RKO (cell line): ENCODE measurements at regions not wholly inside any gene's neighbourhood (a gene's known extent, or its start where the extent isn't known, plus 50 kb on each side); places are given as distances from the start of the nearest gene placed in this dataset.
"Not testable (repeated sequence)": the region's sequence is repeated elsewhere in the genome, so short reads cannot be mapped to it uniquely, and the experiment has no call there.

Experiments used
- DNase-seq: peaks from one replicate; pipeline ENCODE4 v3.0.0-alpha.2; 2016; ENCODE audit warnings: low spot score

DNA sequence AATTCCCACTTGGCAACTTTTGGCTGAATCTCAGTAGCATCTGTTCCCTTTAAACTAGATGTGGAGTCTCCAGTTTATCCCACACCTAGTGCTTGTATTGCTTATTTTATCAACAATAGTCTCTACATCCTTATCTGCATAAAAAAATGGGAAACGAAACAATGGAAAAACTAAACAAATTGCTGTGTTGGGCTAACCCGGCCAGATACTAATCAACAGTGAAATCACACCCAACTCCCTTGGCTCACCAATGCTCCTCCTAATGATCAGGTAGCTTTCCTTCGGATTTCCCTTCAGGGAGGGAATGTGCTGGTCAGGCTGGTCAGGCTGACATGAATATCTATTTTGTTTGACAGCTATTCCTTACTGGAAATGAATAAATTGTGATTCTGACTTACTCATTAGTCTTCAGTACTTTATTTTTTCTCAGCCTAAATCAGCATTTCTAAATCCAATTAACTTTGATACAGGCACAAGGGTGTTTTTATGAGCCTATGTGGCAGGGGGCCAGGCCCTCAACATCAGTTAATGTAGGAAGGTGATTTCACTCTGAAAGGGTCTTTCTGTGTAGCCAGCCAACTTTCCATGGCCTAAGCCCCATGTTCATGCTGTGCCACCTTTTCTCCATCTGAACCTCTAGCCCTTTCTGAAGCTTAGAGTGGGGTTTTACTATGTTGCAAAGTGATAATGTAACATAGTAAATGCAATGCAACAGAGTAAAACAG, 170.5 kb upstream of the NPSR1 start:
- DNase-seq = no peak

DNA sequence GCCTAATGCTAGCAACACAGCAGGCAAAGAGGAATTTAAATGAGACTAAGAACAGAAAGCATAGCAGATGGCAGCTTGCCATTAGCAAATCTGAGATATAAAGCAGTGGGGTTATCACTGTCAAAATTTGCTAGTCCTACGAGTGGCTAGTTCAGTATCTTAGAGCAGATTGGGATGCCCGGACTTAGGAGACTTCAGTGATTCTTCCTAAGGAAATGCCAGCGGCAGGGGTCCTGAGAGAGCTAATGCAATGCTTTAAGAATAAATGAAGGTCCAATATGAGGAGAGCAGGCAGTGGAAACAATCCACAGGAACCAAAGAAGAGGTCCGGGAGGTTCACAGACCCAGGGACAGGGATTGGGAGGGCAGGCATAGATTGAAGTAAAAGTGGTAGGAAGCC, 169.3 kb upstream of the NPSR1 start:
- no peak for DNase-seq

DNA sequence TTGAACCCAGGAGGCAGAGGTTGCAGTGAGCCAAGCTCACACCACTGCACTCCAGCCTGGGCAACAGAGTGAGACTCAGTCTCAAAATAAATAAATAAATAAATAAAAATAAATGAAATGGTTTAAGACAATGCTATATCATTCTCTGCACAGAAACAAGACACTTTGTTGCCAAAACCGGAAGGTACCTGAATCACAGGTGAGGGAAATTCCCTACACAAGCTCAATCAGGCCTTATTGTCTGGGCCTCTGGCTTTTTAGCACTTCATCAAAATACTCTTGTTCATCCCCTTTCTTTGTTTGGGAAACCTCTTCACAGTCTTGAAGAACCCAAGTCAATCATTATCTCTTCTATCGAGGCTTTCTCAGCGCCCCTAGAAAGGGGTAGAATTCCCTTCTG, 166.1 kb upstream of the NPSR1 start:
- DNase-seq = no peak

DNA sequence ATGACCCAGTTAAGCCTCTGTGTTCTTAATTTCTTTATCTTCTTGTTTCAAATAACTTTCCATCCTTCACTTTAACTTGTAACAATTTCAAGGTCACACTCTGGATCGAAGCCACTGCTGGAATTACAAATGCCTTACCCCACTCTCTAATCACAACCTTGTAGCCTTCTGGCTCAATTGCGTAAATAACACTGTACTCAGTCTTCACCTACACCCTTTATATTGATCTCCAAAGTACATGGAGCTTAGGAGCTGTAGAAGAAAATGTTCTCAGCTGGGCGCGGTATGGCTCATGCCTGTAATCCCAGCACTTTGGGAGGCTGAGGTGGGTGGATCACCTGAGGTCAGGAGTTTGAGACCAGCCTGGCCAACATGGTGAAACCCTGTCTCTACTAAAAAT, 164.3 kb upstream of the NPSR1 start:
- no peak for DNase-seq

DNA sequence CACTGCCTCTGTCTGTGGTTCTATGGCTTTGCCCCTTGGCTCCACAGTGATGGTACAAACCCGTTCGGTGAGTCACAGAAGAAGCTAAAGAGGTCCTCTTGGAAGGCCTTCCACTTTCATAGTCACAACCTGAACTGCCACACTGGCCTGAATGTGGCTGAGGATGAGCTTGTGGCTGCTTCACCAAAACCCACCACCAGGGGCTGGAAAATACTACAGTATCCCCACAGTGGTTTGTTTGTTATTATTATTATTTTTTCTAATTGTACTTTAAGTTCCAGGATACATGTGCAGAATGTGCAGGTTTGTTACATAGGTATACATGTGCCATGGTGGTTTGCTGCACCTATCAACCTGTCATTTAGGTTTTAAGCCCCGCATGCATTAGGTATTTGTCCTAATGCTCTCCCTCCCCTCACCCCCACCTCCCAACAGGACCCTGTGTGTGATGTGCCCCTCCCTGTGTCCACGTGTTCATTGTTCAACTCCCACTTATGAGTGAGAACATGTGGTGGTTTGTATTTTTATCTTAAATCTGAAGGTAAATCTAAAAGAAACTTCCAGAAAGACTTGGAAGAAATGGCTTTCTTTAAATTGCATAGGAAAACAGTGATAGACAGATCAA, 160.8 kb upstream of the NPSR1 start:
- peak; percentile 1 for DNase-seq

DNA sequence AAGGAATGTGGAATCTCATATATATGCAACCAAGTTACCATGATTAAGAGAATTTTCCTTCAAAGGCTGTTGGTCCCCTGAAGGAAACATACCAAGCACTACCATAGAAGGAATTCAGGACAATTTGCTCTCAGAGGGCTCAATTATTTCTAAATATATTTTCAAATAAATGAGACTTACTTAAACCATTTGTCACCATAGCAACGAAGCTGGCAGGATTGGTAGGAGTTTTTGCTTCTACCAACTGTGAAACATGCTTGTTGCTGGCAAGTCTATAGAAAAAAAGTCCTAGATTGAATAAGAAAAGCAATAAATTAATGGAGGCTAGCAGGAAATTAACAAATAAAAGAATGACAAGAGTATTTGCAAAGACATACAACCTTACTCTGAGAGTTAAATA, 156.9 kb upstream of the NPSR1 start:
- no peak for DNase-seq

DNA sequence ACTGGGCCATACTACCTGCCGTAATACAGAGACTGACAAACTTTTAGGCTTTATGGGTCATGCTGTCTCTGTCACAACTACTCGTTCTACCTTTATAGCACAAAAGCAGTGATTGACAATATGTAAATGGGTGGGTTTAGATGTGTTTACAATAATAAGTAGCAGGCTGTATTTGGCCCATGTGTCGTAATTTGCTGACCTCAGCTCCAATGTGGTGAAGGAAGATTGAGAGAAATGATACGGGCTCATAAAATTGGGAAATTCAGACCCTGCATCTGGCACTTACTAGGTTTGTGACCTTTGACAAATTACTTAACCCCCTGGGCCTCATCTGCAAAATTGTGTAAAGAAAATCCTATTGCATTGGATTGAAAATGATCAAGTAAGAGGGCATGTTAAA, 150.8 kb upstream of the NPSR1 start:
- no peak for DNase-seq

DNA sequence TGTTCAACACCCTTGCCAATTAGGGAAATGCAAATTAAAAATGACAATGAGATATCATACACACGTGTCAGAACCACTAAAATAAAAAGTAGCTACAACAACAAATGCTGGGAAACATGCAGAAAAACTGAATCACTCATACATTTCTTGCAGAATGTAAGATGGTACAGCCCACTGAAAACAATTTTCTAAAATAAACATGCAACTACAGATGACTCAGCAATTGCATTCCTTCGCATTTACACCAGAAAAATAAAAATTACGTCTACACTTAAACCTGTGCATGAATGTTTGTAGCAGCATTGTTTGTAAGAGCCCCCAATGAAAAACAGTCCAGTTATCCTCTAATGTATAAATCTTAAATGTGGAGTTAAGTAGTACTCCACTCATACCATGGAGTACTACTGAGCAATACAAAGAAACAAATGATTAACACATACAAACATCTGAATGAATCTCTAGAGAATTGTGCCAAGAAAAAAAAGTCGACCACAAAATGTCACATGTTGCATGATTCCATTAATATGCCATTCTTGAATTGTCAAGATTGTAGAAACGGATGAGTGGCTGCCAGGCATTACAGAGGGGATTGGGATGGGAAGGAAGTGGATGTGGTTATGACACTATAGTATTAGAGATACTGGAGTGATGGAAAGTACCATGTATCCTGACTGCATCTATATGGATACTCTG, 134.6 kb upstream of the NPSR1 start:
- no peak for DNase-seq

DNA sequence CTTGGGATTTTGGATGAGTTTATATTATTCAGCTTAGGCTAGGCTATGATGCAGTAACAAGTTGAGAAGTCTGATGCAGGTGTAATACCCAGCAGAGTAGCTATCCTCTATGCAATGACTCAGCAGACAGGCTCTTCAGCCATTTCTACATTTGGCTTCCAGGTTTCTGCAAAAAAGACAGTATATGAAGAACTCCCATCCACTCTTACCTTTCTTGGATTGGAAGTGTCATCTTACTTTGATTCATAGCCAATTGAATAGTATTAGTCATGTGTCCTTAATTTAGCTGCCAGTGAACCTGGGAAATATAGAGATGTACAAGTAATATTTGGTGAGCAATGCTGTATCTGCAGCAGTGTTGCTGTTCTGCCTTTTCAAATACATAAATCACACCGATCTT, 127.8 kb upstream of the NPSR1 start:
- no peak for DNase-seq

DNA sequence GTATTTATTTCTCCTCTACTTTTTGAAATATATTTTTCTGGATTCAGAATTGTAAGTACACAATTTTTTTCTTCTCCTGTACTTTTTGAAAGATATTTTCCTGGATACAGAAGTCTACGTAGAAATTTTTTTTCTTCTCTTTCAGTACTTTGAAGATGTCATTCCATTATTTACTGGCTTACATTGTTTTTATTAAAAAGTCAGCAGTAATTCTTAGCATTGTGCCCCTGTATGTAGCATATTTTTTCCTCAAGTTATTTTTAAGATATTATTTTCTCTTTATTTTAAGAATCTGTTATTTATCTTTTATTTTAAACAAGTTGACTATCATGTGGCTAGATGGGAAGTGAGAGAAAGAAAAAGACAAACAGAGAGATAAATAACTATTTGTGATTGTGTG, 119.0 kb upstream of the NPSR1 start:
- DNase-seq = no peak

DNA sequence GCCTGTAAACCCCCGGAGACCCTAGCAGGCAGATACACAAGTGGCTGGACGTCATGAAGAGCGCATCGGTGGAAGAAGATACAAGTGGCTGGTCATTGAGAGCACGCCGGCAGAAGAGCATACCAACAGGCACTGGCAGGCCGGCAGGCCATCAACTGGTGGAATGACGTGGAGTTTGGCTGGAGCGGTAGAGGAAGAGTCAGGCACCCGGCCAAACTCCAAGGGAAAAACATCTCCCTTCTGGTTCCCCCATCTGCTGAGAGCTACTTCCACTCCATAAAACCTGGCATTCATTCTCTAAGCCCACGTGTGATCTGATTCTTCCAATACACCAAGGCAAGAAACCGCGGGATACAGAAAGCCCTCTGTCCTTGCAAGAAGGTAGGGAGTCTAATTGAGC, 113.4 kb upstream of the NPSR1 start:
- no peak for DNase-seq

DNA sequence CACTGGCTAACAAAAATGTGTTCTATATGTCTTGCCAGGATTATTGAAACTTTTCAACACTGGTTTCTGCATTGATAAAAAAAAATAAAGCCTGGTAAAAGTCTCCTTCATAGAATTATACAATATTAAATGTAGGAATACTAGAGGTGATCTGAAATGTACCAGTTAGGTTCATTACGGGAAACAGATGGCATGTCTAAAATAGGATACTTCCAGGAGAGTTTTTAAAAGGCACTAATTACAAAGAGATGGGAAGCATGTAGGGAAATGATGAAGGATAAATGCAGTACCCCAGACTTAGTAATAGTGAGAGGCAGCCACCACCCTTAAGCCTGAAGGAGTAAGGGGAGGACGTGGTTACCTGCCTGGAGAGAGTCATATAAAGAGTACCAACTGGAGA, 107.0 kb upstream of the NPSR1 start:
- DNase-seq = no peak

DNA sequence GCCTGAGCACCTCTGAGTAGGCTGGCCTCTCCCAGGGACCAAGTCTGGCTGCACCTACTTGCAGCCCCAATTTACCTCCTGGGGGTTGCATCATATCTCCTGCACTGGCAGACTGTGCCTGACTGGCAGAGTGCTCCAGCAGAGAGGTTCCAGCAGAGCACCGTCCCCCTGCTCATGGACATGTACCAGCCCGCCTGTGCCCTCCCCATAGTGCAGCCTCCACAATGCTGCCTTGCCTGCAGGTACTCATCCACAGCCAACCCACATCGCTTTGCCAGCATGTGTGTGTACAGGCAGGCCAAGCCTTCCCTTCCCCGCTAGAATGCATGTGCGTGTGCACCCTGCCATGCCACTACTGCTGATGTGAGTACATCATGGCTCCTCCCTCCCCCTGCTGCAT, 105.5 kb upstream of the NPSR1 start:
- DNase-seq = no peak

DNA sequence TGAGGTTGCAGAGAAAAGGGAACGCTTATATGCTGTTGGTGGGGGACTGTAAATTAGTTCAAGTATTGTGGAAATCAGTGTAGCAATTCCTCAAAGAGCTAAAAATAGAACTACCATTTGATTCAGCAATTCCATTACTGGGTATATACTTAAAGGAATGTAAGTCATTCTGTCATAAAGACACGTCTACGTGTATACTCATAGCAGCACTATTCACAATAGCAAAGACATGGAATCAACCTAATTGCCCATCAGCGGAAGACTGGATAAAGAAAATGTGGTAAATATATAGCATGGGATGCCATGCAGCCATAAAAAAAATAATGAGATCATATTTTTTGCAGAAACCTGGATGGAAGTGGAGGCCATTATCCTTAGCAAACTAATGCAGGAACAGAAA, 100.0 kb upstream of the NPSR1 start:
- DNase-seq = no peak

DNA sequence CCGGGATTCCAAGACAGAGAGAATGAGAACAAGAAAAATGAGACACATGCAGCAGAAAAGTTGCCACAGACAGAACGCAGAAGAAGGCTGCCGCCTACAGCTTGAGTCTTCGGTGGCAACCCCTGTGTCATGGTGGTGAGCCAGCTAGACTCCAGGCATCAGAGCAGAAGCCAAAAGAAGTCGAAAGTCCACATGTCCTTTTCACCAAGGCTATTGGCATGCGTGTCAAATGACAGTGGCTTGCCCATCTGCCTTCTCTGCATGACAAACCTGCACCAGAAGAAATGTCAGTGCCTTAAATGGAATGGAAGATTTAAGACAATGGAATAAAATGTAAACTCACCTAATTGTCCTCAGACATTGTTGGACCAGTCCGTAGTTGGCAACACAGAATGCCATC, 93.9 kb upstream of the NPSR1 start:
- DNase-seq = no peak

DNA sequence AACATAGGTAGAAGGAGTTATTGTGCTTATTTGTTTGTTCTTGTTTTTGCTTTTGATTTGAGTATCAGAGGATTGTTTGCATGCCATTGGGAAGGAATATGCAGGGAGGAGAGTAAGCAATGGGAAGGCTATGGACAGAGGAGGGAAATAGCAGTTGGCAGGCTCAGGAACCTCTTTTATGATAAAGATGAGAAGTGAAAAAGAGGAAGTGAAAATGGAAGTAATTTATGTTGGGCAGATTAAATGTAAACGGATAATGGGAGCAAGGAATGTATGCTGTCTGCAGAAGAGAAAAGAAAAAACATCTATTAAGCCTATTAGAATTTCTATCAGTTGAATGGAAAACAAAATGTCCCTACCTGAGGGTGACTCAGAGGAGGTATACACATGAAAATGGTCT, 90.1 kb upstream of the NPSR1 start:
- no peak for DNase-seq

DNA sequence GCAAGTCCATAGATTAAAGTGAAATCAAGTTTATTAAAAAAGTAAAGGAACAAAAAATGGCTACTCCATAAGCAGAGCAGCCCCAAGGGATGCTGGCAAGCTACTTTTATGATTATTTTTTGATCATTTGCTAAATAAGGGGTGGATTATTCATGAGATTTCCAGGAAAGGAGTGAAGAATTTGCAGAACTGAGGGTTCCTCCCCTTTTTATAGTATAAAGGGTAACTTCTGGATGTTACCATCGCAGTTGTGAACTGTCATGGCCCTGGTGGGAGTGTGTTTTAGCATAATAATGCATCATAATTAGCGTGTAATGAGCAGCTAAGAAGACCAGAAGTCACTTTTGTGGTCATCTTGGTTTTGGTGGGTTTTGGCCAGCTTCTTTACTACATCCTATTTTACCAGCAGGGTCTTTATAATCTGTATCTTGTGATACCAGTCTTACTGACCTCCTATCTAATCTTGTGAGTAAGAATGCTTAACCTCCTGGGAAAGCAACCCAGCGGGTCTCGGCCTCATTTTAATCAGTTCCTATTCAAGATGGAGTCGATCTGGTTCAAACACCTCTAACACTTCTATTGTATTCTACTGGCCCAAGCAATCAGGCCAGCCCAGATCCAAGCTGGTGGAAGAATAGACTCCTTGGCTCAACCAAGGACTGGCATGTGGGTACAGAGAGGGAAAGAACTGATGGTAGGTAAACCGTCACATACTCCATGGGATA, 87.9 kb upstream of the NPSR1 start:
- no peak for DNase-seq

DNA sequence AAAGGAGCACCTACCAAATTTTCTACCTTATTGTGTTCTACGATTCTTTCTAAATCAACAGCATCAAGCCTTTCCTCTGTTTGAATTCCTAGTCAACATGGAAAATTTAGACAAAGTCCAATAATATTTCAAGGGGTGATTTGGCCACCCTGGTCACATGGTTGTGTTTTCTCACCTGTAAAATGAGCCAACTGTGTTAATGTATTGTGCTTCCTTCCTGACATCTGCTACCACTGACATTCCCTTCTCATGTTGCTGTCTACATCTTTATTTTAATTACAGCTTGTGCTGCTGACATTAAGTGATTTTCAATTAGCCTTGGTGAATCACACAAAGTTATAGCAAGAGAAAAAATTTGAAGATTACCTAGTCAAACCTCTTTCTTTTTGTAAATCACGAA, 83.0 kb upstream of the NPSR1 start:
- no peak for DNase-seq

DNA sequence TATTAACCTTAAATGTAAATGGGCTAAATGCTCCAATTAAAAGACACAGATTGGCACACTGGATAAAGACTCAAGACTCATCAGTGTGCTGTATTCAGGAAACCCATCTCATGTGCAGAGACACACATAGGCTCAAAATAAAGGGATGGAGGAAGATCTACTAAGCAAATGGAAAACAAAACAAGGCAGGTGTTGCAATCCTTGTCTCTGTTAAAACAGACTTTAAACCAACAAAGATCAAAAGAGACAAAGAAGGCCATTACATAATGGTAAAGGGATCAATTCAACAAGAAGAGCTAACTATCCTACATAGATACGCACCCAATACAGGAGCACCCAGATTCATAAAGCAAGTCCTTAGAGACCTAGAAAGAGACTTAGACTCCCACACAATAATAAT, 80.1 kb upstream of the NPSR1 start:
- not testable (repeated sequence) for DNase-seq

DNA sequence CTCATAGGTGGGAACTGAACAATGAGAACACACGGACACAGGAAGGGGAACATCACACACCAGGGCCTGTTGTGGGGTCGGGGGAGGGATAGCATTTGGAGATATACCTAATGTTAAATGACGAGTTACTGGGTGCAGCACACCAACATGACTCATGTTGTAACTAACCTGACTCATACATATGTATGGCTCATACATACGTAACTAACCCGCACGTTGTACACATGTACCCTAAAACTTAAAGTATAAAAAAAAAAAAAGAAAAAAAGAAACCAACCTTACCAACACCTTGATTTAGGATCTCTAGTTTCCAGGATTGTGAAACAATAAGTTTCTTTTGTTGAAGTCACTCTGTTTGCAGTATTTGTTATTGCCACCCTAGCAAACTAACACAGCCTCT, 76.3 kb upstream of the NPSR1 start:
- DNase-seq = peak; percentile 72

DNA sequence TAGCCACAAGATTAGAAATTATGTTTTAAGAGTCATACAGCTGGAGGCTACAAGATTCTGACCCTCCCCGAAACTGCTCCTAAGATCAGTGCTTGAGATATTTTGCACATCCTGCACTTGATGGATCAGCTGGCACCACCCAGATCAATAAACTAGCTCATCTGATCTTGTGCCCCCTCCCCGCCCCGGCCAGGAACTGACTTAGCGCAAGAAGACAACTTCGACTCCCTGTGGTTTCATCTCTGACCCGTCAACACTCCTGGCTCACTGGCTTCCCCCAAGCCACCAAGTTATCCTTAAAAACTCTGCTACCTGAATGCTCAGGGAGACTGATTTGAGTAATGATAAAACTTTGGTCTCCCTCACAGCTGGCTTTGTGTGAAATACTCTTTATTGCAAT, 73.5 kb upstream of the NPSR1 start:
- DNase-seq = no peak

DNA sequence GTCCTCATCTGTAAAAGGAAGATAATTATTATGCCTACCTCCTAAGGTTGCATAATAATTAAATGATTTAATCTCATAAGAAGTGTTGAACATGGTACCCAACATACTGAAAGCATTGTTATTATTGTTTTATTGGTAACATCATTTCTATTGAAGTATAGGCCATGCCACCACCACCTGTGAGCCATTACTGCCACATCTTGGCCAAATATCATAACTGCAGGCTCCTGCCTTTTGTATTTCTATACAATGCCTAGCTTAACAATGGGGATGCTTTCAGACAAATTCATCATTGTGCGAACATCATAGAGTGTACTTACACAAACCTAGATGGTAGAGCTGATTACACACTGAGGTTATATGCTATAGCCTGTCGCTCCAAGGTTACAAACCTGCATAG, 61.1 kb upstream of the NPSR1 start:
- peak; percentile 31 for DNase-seq
